Skeletal muscle tissue (tissue), 3 donors: ENCODE measurements at regions not wholly inside any gene's neighbourhood (a gene's known extent, or its start where the extent isn't known, plus 50 kb on each side); places are given as distances from the start of the nearest gene placed in this dataset.

ENCODE experiments used
- H3K27ac ChIP-seq: one replicate; pipeline ENCODE4 v1.7.0; 2013; ENCODE audit warnings: mild to moderate bottlenecking, low read depth, low read length, inconsistent platforms
- H3K27me3 ChIP-seq, 3 donors: one replicate each; pipeline ENCODE4 v1.7.0; 2013; ENCODE audit warnings: low read length in 3 of 3; ENCODE audit not compliant: control insufficient read depth in 3 of 3, insufficient read depth in 3 of 3
- H3K36me3 ChIP-seq, 3 donors: one replicate each; pipeline ENCODE4 v1.7.0; 2013; ENCODE audit warnings: low read length in 3 of 3; ENCODE audit not compliant: control insufficient read depth in 3 of 3, insufficient read depth in 3 of 3
- H3K4me1 ChIP-seq, 3 donors: one replicate each; pipeline ENCODE4 v1.7.0; 2013; ENCODE audit warnings: low read length in 3 of 3, mild to moderate bottlenecking in 3 of 3; ENCODE audit not compliant: control insufficient read depth in 3 of 3, insufficient read depth in 3 of 3
- H3K4me3 ChIP-seq, 3 donors: one replicate each; pipeline ENCODE4 v1.7.0; 2013; ENCODE audit warnings: low read length in 3 of 3
- H3K9ac ChIP-seq, 3 donors: one replicate each; pipeline ENCODE4 v1.7.0; 2013; ENCODE audit warnings: low read length in 3 of 3, mild to moderate bottlenecking in 3 of 3, moderate library complexity in 2 of 3, low read depth in 1 of 3
- H3K9me3 ChIP-seq, 3 donors: one replicate each; pipeline ENCODE4 v1.7.0; 2013; ENCODE audit warnings: low read length in 3 of 3; ENCODE audit not compliant: control insufficient read depth in 3 of 3
- donor health status: Osteomylitis.

GRCh38 chr18:1914489-1914888 is 656.8 kb downstream of the METTL4 start:
- no peaks in the 10 kb centered on the region for H3K36me3 ChIP-seq
- peaks cover 4 to 8% (median 7%) of the 10 kb centered on the region in 3 donors for H3K9me3 ChIP-seq
- H3K9ac ChIP-seq, result no peak overlapping the region

DNA sequence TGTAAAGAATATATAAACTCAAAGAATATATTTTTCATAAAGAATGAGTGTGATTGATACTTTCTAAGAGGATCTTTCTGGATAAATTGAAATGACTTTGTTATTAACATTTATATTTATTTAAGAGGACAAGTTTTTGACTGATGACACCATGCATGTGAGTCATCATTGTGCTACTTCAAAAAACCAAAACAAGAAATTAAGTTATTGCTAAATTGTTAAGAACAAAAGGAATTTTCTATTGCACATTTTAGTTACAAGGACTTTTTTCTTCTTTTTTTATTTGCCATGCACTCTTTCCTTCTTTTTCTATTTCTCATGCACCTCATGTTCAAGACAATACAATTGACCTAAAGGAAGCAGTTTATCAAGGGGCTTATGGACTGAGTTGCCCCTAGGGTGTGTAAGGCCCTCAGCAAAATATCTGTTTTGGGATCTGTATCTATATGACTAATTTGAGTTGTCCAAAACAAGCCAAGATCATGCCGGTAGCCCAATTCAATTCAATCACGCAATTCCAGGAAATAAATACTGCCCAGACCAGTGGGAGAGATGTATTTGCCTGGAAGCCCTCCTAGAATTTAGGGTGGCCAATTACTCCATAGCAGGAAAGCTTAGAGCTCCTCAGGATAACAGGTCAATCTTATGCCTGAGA is 654.3 kb downstream of the METTL4 start:
- Histone ChIP-seq H3K9me3 (peaks cover 2 to 5% (median 4%) of the 10 kb centered on the region in 3 donors), H3K4me1 (no peaks in the 10 kb centered on the region), H3K27me3 (no peaks in the 10 kb centered on the region), H3K27ac (no peak overlapping the region), H3K36me3 (no peaks in the 10 kb centered on the region), H3K4me3 (no peak overlapping the region), H3K9ac (no peak overlapping the region)

More at GRCh38 chr18:1914489-1914888, 656.8 kb downstream of the METTL4 start:
- Histone ChIP-seq H3K4me3 (no peak overlapping the region), H3K27me3 (no peaks in the 10 kb centered on the region), H3K4me1 (no peaks in the 10 kb centered on the region), H3K27ac (no peak overlapping the region)

DNA sequence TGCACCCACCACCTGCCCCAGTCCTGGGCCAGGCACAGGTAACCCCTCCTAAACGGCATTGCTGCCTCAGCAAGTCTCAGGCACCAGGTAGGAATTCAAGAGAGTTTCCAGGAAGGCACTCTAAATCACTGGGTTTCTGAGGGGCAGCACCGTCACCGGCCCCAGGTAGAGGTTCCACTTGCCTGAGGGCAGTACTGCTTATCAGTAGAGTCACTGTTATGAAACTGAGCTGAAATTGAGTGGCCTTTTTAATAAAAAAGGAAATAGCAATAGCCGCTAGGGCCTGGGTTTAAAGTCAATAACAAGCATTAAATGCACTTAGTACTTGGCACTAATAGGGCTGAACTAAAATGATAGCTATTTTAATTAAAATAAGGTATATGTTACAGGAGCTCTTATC is 653.7 kb downstream of the METTL4 start:
- Histone ChIP-seq H3K9ac (no peak overlapping the region), H3K27me3 (no peaks in the 10 kb centered on the region), H3K9me3 (peaks cover 2 to 5% (median 4%) of the 10 kb centered on the region in 3 donors), H3K4me1 (no peaks in the 10 kb centered on the region), H3K36me3 (no peaks in the 10 kb centered on the region), H3K27ac (no peak overlapping the region), H3K4me3 (no peak overlapping the region)

DNA sequence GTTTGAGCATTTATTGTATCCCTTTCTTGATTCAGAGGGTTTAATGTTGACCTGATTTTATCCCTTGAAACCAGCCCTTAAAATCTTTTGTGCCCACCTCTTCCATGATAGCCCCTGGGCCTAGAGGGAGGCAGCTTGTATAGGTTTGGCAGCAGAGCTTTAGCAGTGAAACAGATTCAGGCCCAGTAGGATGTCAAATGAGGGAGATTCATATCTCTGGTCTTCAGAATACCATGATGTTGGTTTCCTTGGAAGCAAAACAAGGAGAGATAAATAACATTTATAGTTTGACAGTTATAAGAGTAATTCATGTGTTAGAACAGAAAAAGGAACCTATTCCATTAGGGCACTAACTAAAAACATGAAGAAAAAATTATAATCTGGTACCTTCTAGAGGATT is 649.2 kb downstream of the METTL4 start:
- no peak overlapping the region for H3K27ac ChIP-seq
- H3K9ac ChIP-seq, result no peak overlapping the region
- H3K9me3 ChIP-seq, result no peaks in the 10 kb centered on the region
- H3K27me3 ChIP-seq, result no peaks in the 10 kb centered on the region
- H3K4me1 ChIP-seq, result no peaks in the 10 kb centered on the region
- H3K4me3 ChIP-seq, result no peak overlapping the region
- H3K36me3 ChIP-seq, result no peaks in the 10 kb centered on the region

GRCh38 chr18:1928711-1929110 is 642.6 kb downstream of the METTL4 start:
- H3K36me3 ChIP-seq, result no peaks in the 10 kb centered on the region
- no peak overlapping the region for H3K27ac ChIP-seq
- H3K27me3 ChIP-seq, result no peaks in the 10 kb centered on the region
- no peak overlapping the region for H3K4me3 ChIP-seq
- H3K9ac ChIP-seq, result no peak overlapping the region
- H3K9me3 ChIP-seq, result no peaks in the 10 kb centered on the region
- H3K4me1 ChIP-seq, result no peaks in the 10 kb centered on the region

DNA sequence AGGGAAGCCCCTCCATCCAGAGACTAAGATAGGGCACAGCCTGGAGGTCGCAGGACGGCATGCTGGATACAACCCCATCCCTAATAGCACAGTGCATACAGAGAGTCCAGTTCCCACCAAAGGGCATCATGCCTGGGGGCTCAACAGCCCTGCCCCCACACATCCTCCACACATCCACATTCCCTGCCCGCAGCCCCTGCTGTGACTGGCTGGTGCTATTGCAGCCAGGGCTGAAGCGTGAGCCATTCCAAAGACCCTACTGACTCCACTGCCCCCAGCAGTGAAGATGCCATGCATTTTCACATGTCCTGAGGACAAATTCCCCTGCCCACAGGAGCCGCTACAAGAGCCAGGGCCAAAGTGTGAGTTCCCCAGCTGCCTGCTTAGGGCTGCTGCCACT is 641.6 kb downstream of the METTL4 start:
- Histone ChIP-seq H3K9me3 (no peaks in the 10 kb centered on the region), H3K27ac (no peak overlapping the region), H3K9ac (no peak overlapping the region), H3K4me3 (no peak overlapping the region), H3K27me3 (no peaks in the 10 kb centered on the region), H3K4me1 (no peaks in the 10 kb centered on the region), H3K36me3 (no peaks in the 10 kb centered on the region)

GRCh38 chr18:1930291-1931270 is 640.7 kb downstream of the METTL4 start:
- H3K36me3 ChIP-seq, result no peaks in the 10 kb centered on the region
- no peak overlapping the region for H3K27ac ChIP-seq
- no peak overlapping the region for H3K9ac ChIP-seq
- H3K27me3 ChIP-seq, result no peaks in the 10 kb centered on the region
- no peaks in the 10 kb centered on the region for H3K4me1 ChIP-seq
- H3K9me3 ChIP-seq, result no peaks in the 10 kb centered on the region
- no peak overlapping the region for H3K4me3 ChIP-seq

DNA sequence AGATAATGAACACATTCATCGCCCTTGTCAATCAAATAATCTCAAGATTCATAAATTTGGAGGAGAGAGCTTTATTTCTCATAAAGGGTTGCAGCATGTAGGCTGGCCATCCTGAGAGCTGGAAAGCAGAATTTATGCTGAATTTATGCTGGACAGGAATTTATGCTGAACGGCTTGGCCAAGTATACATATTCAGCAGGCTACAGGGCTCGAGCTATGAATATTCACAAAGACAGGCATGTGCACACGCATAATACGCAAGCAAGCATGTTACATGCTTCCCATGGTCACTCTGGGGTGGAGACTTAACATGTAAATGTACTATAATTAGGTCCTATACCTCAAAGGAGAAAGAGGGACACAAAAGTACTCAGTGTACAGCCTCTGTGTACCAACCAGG is 618.8 kb downstream of the METTL4 start:
- H3K36me3 ChIP-seq, result no peaks in the 10 kb centered on the region
- no peak overlapping the region for H3K27ac ChIP-seq
- H3K9ac ChIP-seq, result no peak overlapping the region
- no peak overlapping the region for H3K4me3 ChIP-seq
- no peaks in the 10 kb centered on the region for H3K4me1 ChIP-seq
- no peaks in the 10 kb centered on the region for H3K9me3 ChIP-seq
- H3K27me3 ChIP-seq, result no peaks in the 10 kb centered on the region

DNA sequence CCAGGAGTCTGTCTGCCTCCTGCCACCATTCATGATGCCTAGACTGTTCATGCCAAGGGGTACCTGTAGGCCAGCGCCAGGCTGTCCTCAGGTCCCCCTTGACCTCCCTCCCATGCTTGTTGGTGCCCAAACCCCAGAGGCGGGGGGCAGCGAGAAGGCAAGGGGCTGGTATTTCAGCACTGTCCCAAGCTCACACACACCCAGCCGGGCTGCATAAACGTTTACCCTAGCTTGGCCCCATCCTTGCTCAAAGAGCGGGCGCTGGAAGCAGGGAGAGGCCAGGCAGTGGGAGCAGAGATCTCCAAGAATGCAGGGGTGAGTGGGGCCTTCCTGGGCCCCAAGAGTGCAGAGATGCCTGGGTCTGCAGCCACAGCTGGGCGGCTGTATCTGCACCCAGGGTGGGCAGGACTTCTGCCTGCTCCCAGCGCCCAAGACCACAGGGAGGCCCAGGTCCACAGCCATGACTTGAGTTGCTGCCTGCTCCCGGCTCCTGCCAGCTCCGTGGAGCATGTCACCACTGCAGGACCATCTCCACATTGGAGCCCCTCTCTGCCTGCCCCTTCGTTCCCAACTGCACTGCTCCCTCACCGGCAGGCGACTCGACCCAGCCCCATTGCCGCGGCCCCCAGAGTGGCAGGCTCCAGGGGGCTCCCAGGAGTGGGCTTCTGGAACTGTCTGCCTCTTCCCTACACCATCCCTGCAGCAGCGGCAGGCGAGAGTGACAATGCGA is 616.6 kb downstream of the METTL4 start:
- Histone ChIP-seq H3K36me3 (no peaks in the 10 kb centered on the region), H3K4me3 (no peak overlapping the region), H3K27me3 (no peaks in the 10 kb centered on the region)

GRCh38 chr18:1958798-1959197 is 612.5 kb downstream of the METTL4 start:
- no peak overlapping the region for H3K9ac ChIP-seq
- no peak overlapping the region for H3K27ac ChIP-seq
- H3K9me3 ChIP-seq, result no peaks in the 10 kb centered on the region
- no peak overlapping the region for H3K4me3 ChIP-seq
- no peaks in the 10 kb centered on the region for H3K36me3 ChIP-seq
- H3K4me1 ChIP-seq, result no peaks in the 10 kb centered on the region
- H3K27me3 ChIP-seq, result no peaks in the 10 kb centered on the region

More for the DNA sequence above, 616.6 kb downstream of the METTL4 start:
- H3K27ac ChIP-seq, result no peak overlapping the region
- H3K4me1 ChIP-seq, result no peaks in the 10 kb centered on the region
- no peaks in the 10 kb centered on the region for H3K9me3 ChIP-seq
- no peak overlapping the region for H3K9ac ChIP-seq
